ENCODE measurements at regions not wholly inside any gene's neighbourhood (a gene's known extent, or its start where the extent isn't known, plus 50 kb on each side); places are given as distances from the start of the nearest gene placed in this dataset.

DNA sequence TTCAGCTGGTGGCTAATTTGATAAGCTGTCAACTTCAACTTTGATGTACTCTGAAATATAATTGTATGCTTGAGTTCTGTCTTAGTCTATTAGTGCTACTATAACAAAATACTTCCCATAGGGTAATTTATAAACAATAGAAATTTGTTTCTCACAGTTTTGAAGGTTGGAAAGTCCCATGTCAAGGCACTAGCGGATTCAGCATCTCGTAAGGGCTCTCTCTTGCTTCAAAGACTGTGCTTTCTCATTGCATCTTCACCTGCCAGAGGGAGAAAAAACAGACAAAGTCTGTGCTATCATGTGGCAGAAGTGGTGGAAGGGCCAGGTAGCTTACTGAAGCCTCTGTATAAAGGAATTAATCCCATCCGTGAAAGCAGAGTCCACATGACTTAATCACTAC lies 409.2 kb downstream of the CDH7 start:
- TF ChIP-seq, protein P1, sequence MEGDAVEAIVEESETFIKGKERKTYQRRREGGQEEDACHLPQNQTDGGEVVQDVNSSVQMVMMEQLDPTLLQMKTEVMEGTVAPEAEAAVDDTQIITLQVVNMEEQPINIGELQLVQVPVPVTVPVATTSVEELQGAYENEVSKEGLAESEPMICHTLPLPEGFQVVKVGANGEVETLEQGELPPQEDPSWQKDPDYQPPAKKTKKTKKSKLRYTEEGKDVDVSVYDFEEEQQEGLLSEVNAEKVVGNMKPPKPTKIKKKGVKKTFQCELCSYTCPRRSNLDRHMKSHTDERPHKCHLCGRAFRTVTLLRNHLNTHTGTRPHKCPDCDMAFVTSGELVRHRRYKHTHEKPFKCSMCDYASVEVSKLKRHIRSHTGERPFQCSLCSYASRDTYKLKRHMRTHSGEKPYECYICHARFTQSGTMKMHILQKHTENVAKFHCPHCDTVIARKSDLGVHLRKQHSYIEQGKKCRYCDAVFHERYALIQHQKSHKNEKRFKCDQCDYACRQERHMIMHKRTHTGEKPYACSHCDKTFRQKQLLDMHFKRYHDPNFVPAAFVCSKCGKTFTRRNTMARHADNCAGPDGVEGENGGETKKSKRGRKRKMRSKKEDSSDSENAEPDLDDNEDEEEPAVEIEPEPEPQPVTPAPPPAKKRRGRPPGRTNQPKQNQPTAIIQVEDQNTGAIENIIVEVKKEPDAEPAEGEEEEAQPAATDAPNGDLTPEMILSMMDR (IDR thresholded peaks at IDR 0.05): no peak
- TF ChIP-seq POLR2AphosphoS5 (IDR thresholded peaks at IDR 0.05): no peak
- TF ChIP-seq POLR2A (IDR thresholded peaks at IDR 0.05): no peak
- TF ChIP-seq EP300 (IDR thresholded peaks at IDR 0.05): no peak
